ENCODE measurements at regions not wholly inside any gene's neighbourhood (a gene's known extent, or its start where the extent isn't known, plus 50 kb on each side); places are given as distances from the start of the nearest gene placed in this dataset.
A peak's percentile ranks its signal among the peaks of the same experiment; 100 is the strongest.

DNA sequence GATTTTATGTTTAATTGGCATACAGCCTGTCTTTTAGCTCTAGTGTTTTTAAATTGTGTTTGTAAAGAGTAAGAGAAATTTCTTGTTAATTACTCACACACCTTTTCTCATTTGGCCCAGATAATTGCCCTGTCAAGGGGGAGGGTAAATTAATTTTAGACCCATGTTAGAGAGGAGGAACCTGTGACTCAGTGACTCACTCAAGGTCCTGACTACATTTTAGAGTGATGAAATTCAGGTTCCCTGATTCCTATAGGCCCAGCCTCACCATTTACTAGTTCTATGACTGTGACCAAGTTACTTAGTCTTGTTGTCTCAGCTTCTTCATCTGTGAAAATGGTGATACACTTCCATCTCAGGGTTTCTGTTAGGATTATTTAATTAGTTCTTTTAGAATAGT, 125.2 kb upstream of the DPH6 start:
- Histone ChIP-seq H3K4me3 (no peak overlapping the region), H3K4me1 (peaks cover 7% of the 10 kb centered on the region), H3K79me2 (ENCODE audit: low read depth) (no peaks in the 10 kb centered on the region), H3K4me2 (no peak overlapping the region), H3K9ac (no peak overlapping the region), H3K27me3 (no peaks in the 10 kb centered on the region), H3K36me3 (no peaks in the 10 kb centered on the region), H3K9me3 (ENCODE audit: low read depth) (no peaks in the 10 kb centered on the region), H2AFZ (replicated peaks) (no peak overlapping the region), H3F3A (ENCODE audit: low read depth) (no peaks in the 10 kb centered on the region), H3K27ac (no peak overlapping the region), H4K20me1 (ENCODE audit: low read depth) (no peaks in the 10 kb centered on the region)
- Mint-ChIP-seq H3K4me3 (no peak overlapping the region), H3K36me3 (no peaks in the 10 kb centered on the region), H3K27me3 (ENCODE audit: insufficient read depth, low read depth) (no peaks in the 10 kb centered on the region), H3K9me3 (no peaks in the 10 kb centered on the region), H3K27ac (no peak overlapping the region), H3K4me1 (no peaks in the 10 kb centered on the region)
- DNase-seq (ENCODE audit: low spot score), result no peak
- TF ChIP-seq, protein P1, sequence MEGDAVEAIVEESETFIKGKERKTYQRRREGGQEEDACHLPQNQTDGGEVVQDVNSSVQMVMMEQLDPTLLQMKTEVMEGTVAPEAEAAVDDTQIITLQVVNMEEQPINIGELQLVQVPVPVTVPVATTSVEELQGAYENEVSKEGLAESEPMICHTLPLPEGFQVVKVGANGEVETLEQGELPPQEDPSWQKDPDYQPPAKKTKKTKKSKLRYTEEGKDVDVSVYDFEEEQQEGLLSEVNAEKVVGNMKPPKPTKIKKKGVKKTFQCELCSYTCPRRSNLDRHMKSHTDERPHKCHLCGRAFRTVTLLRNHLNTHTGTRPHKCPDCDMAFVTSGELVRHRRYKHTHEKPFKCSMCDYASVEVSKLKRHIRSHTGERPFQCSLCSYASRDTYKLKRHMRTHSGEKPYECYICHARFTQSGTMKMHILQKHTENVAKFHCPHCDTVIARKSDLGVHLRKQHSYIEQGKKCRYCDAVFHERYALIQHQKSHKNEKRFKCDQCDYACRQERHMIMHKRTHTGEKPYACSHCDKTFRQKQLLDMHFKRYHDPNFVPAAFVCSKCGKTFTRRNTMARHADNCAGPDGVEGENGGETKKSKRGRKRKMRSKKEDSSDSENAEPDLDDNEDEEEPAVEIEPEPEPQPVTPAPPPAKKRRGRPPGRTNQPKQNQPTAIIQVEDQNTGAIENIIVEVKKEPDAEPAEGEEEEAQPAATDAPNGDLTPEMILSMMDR (IDR thresholded peaks at IDR 0.05), result no peak
- TF ChIP-seq EZH2phosphoT487 (IDR thresholded peaks at IDR 0.05), result no peak
- no peak for TF ChIP-seq EZH2 (IDR thresholded peaks at IDR 0.05)

DNA sequence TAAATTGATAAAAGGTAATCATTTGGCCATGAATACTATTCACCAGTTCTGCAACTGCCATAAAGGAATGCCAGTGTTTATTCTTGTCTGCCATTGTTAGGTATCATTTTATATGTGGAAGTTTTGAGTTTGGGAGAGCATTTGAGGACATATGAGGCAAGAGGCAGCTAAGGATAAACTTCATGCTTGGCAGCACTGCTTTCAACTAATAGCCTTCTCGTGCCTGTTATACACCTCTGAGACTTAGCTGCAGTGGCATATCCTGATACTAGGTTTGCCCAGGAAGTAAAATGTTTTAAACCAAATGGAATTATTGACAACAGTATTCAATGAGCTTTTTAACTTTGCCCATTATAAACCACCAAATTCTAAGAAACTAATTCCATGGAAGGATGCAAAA, 126.0 kb upstream of the DPH6 start:
- no peaks in the 10 kb centered on the region for H3K27me3 ChIP-seq
- H3F3A ChIP-seq (ENCODE audit: low read depth), result no peaks in the 10 kb centered on the region
- H3K4me2 ChIP-seq, result no peak overlapping the region
- no peaks in the 10 kb centered on the region for H3K79me2 ChIP-seq (ENCODE audit: low read depth)
- H3K27ac ChIP-seq, result no peak overlapping the region
- no peak overlapping the region for H3K9ac ChIP-seq
- no peak for DNase-seq (ENCODE audit: low spot score)
- no peak overlapping the region for H3K4me3 ChIP-seq
- peaks cover 7% of the 10 kb centered on the region for H3K4me1 ChIP-seq
- H4K20me1 ChIP-seq (ENCODE audit: low read depth), result no peaks in the 10 kb centered on the region
- H3K4me3 Mint-ChIP-seq, result no peak overlapping the region
- TF ChIP-seq, protein P1 (IDR thresholded peaks at IDR 0.05), result no peak
- TF ChIP-seq EZH2phosphoT487 (IDR thresholded peaks at IDR 0.05) (no peak), EZH2 (IDR thresholded peaks at IDR 0.05) (no peak)
- no peaks in the 10 kb centered on the region for H3K9me3 ChIP-seq (ENCODE audit: low read depth)
- no peaks in the 10 kb centered on the region for H3K9me3 Mint-ChIP-seq
- H3K36me3 Mint-ChIP-seq, result no peaks in the 10 kb centered on the region
- no peaks in the 10 kb centered on the region for H3K36me3 ChIP-seq
- no peaks in the 10 kb centered on the region for H3K27me3 Mint-ChIP-seq (ENCODE audit: insufficient read depth, low read depth)
- H2AFZ ChIP-seq (replicated peaks), result no peak overlapping the region
- H3K27ac Mint-ChIP-seq, result no peak overlapping the region
- no peaks in the 10 kb centered on the region for H3K4me1 Mint-ChIP-seq

DNA sequence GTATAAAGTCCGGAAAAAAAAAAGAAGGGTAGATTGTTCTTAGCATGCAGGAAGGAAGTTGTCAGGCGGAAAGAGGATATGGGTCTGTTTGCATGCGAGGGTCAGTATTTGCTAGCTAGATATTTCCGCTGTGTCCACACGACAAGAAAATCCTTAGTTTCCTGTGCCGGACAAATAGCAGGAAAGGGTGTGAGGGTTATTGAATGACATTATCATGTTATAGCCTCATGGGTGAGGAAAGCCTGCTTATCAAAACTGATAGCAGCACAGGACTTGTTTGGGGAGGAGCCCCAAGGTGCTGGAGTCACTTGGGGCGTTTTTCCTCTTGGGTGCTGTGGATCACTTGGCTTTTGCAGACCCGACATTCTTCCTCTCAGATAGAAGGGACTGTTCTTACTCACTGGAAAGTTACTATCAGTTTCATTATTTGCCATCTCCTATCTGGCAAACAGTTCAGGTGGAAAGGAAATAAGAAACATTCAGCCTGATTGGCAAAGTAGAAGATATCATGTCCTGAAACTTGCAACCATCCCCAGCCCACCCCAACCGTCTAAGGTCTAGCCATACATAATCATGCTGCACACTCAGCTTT, 127.2 kb upstream of the DPH6 start:
- no peaks in the 10 kb centered on the region for H3K79me2 ChIP-seq (ENCODE audit: low read depth)
- H3K4me2 ChIP-seq, result no peak overlapping the region
- H3K9me3 ChIP-seq (ENCODE audit: low read depth), result no peaks in the 10 kb centered on the region
- no peaks in the 10 kb centered on the region for H3K36me3 ChIP-seq
- peaks cover 7% of the 10 kb centered on the region for H3K4me1 ChIP-seq
- no peaks in the 10 kb centered on the region for H3K9me3 Mint-ChIP-seq
- no peaks in the 10 kb centered on the region for H3K36me3 Mint-ChIP-seq
- H3K27me3 Mint-ChIP-seq (ENCODE audit: insufficient read depth, low read depth), result no peaks in the 10 kb centered on the region
- peak overlapping the region; percentile 51 for H2AFZ ChIP-seq (replicated peaks)
- no peak overlapping the region for H3K9ac ChIP-seq
- no peak overlapping the region for H3K27ac ChIP-seq
- no peaks in the 10 kb centered on the region for H3K27me3 ChIP-seq
- DNase-seq (ENCODE audit: low spot score), result no peak
- peak overlapping the region; percentile 34 for H3K27ac Mint-ChIP-seq
- H3F3A ChIP-seq (ENCODE audit: low read depth), result no peaks in the 10 kb centered on the region
- H4K20me1 ChIP-seq (ENCODE audit: low read depth), result no peaks in the 10 kb centered on the region
- no peak overlapping the region for H3K4me3 ChIP-seq
- TF ChIP-seq EZH2 (IDR thresholded peaks at IDR 0.05), result no peak
- TF ChIP-seq EZH2phosphoT487 (IDR thresholded peaks at IDR 0.05), result no peak
- TF ChIP-seq, protein P1 (IDR thresholded peaks at IDR 0.05), result no peak
- H3K4me3 Mint-ChIP-seq, result no peak overlapping the region
- H3K4me1 Mint-ChIP-seq, result no peaks in the 10 kb centered on the region

Measured in neural progenitor cell (in vitro differentiated cells).